Posterior vena cava (tissue), 2 donors: ENCODE measurements at regions not wholly inside any gene's neighbourhood (a gene's known extent, or its start where the extent isn't known, plus 50 kb on each side); places are given as distances from the start of the nearest gene placed in this dataset.

Source experiments
- DNase-seq: peaks from one replicate; pipeline ENCODE4 v3.0.0-alpha.2; 2020; ENCODE audit warnings: low spot score
- intact Hi-C, 2 donors: fragments of 100-400 bp; cut with DNase I; formaldehyde crosslinking; loops; one replicate each; pipeline versions ENCODE4 v1.14.1 to v1.14.2; 2022 to 2023
- donor health status: DM: yes; HTN: yes; CAD: no.
- donor health status: DM: yes; HTN: yes; CAD: no.

GRCh38 chr4:127124919-127125318, 507.8 kb upstream of the INTU start:
- intact Hi-C loops = no loop called here
- DNase-seq = no peak

- intact Hi-C loops = no loop called here
- DNase-seq = no peak
These were observed 506.0 kb upstream of the INTU start for GRCh38 chr4:127126718-127127117.

GRCh38 chr4:127131527-127131926, 501.2 kb upstream of the INTU start:
- no peak for DNase-seq
- intact Hi-C loops = no loop called here

GRCh38 chr4:127134490-127134889, 498.3 kb upstream of the INTU start:
- intact Hi-C loops = no loop called here
- DNase-seq = no peak

- DNase-seq = no peak
- intact Hi-C loops = no loop called here
These were observed 494.2 kb upstream of the INTU start for GRCh38 chr4:127138586-127138985.

- intact Hi-C loops = no loop called here
- no peak for DNase-seq
These were observed 492.9 kb upstream of the INTU start for GRCh38 chr4:127139788-127140286.

- intact Hi-C loops = no loop called here
- no peak for DNase-seq
These were observed 492.5 kb upstream of the INTU start for GRCh38 chr4:127140306-127140705.

GRCh38 chr4:127141856-127142255, 490.9 kb upstream of the INTU start:
- no peak for DNase-seq
- intact Hi-C loops = no loop called here

GRCh38 chr4:127143460-127144195, 489.1 kb upstream of the INTU start:
- DNase-seq = no peak
- intact Hi-C loops = no loop called here

GRCh38 chr4:127145006-127145540, 487.7 kb upstream of the INTU start:
- DNase-seq = no peak
- intact Hi-C loops = no loop called here

GRCh38 chr4:127148165-127148564, 484.6 kb upstream of the INTU start:
- intact Hi-C loops = no loop called here
- no peak for DNase-seq

GRCh38 chr4:127149086-127149485, 483.7 kb upstream of the INTU start:
- DNase-seq = no peak
- intact Hi-C loops = no loop called here

- intact Hi-C loops = no loop called here
- DNase-seq = no peak
These were observed 480.8 kb upstream of the INTU start for GRCh38 chr4:127151941-127152340.

GRCh38 chr4:127155116-127155515, 477.6 kb upstream of the INTU start:
- no peak for DNase-seq
- intact Hi-C loops = no loop called here

- DNase-seq = no peak
- intact Hi-C loops = no loop called here
These were observed 477.2 kb upstream of the INTU start for GRCh38 chr4:127155555-127155954.

GRCh38 chr4:127162741-127163140, 470.0 kb upstream of the INTU start:
- DNase-seq = no peak
- intact Hi-C loops = no loop called here

- intact Hi-C loops = no loop called here
These were observed 466.8 kb upstream of the INTU start for GRCh38 chr4:127165971-127166370.

GRCh38 chr4:127174201-127174600, 458.6 kb upstream of the INTU start:
- intact Hi-C loops = no loop called here
- no peak for DNase-seq

More at GRCh38 chr4:127165971-127166370, 466.8 kb upstream of the INTU start:
- DNase-seq = no peak

- intact Hi-C loops = no loop called here
These were observed 458.1 kb upstream of the INTU start for GRCh38 chr4:127174616-127175015.

GRCh38 chr4:127179256-127180087, 453.3 kb upstream of the INTU start:
- no peak for DNase-seq
- intact Hi-C loops = no loop called here

More at GRCh38 chr4:127174616-127175015, 458.1 kb upstream of the INTU start:
- DNase-seq = no peak
